ENCODE measurements at regions not wholly inside any gene's neighbourhood (a gene's known extent, or its start where the extent isn't known, plus 50 kb on each side); places are given as distances from the start of the nearest gene placed in this dataset.

GRCh38 chr18:28422577-28422976 lies 245.6 kb upstream of the CDH2 start:
- no peak for TF ChIP-seq POLR2A (IDR thresholded peaks at IDR 0.05)
- no peak for TF ChIP-seq CTCF (IDR thresholded peaks at IDR 0.05)

Data from body of pancreas (tissue), 4 donors.